HG02571 (cell line): ENCODE measurements at regions not wholly inside any gene's neighbourhood (a gene's known extent, or its start where the extent isn't known, plus 50 kb on each side); places are given as distances from the start of the nearest gene placed in this dataset.

ENCODE experiments used
- ATAC-seq: cut with Tn5 transposase; IDR thresholded peaks from one replicate; pipeline ENCODE4 v1.9.1; 2021; ENCODE audit warnings: mild to moderate bottlenecking, moderate library complexity; ENCODE audit not compliant: unreplicated experiment

DNA sequence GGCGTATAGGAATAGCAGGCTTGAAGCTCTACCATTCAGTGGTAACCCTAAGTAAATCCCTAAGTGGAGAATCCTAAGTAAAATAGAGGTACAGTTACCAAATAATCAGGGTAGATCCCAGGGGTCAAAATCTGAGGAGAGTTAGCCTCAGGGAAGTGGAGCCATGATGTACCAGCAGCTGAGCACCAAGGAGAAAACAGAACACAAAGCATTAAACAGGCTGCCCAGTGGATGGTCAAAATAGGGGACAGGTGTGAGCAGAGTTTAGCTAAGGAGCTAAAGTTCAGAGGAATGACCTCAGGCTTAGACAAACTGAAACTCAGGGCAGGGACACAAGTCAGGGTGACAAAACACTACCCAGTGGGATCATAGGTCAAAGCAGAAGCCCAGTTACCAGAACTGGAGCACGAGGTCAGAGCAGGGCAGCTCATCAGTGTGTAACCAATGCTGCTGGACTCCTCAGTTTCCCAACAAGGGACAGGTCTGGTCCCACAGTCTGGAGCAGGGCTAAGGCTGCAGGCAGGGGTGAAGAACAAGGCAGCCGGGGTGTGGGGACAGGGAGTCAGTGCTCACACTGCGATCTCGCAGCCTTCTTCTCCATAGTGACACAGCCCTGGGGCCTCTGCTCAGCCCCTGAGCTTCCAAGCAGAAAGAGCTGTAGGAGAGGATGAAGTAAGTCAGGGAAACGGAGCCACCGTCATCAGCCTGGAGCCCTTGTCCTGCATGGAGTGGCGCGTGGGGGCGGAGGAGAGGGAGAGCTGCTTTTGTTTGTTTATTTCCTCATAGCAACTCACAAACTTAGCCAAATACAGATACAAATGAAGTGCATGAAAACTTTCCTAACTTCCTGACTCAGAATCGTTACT lies 264.0 kb downstream of the MREG start:
- ATAC-seq: no peak

- no peak for ATAC-seq
These were observed 264.9 kb downstream of the MREG start for GRCh38 chr2:215748446-215748845.

DNA sequence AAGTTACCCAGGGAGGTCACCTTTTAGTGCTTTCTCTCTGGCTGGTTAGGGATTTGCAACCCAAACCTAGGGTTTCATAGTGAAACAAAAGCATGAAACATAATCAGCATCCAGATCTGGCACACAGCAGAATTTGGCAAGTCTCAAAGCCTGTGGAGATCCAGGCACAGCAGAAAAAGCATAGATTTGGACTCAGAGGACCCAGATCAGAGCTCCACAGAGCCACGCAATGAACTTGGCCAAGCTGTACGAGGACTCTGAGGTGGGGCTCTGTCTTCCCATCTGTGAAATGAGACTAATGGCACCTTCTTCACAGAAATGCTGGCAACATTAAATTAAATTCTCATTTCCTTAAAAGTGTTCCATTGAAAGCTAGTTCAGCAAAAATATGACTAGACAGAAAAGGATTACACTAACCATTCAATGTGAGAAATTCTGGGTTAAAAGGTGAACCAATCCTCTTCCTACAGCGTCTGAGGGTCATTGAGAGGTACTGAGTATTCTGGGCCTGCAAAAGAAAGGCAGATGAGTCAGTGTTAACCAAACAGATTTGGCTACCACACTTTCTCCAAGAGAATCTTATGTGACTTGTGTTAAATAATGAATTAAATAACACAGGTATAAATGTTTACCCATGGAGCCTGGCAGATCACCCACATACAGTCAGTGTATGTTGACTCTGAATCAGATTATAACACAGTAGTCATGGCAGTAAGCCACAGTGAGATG lies 266.3 kb downstream of the MREG start:
- no peak for ATAC-seq

GRCh38 chr2:215746226-215746886 lies 267.0 kb downstream of the MREG start:
- no peak for ATAC-seq

GRCh38 chr2:215745331-215745730 lies 268.0 kb downstream of the MREG start:
- no peak for ATAC-seq

GRCh38 chr2:215744514-215744913 lies 268.8 kb downstream of the MREG start:
- no peak for ATAC-seq

GRCh38 chr2:215743066-215743465 lies 270.3 kb downstream of the MREG start:
- ATAC-seq: no peak

DNA sequence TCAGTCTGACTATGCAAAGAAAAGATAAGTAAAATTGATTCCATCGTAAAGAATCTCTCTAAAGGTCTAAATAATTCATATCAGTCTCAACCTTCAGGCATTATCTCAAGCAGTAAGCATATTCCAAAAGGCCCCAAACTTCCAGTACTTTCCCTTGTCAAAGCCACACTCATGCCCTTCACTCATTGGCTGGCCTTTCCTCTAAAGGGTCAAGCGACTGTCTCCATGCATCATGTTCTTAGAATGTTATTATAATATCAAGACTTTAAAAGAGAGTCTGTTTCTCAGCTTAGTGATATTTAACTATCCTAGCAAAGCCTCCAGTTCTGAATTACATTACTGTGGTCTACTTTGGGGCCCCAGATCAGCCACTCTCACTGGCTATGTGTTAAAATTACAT lies 271.3 kb downstream of the MREG start:
- no peak for ATAC-seq

DNA sequence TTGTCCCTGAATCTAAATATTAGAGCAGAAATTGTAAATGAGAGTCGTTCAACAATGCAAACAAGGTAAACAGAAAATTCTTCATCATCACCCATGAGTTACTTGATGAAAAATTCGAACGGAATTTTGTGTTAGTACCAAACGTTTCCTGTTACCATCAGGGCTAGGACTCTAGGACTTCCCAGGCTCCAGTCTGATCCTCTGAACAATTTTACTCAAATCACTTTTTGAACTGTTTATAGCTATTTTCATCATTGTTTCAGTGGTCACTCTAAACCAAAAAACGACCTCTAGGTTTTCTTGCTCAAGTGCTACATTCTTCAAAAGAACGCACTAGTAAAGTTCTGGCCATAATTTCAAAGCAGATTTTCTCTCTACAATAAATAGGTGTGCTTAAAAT lies 273.3 kb downstream of the MREG start:
- ATAC-seq: no peak

GRCh38 chr2:215738351-215738750 lies 275.0 kb downstream of the MREG start:
- no peak for ATAC-seq

GRCh38 chr2:215737477-215737876 lies 275.9 kb downstream of the MREG start:
- ATAC-seq: no peak

GRCh38 chr2:215736653-215737290 lies 276.6 kb downstream of the MREG start:
- ATAC-seq: no peak

DNA sequence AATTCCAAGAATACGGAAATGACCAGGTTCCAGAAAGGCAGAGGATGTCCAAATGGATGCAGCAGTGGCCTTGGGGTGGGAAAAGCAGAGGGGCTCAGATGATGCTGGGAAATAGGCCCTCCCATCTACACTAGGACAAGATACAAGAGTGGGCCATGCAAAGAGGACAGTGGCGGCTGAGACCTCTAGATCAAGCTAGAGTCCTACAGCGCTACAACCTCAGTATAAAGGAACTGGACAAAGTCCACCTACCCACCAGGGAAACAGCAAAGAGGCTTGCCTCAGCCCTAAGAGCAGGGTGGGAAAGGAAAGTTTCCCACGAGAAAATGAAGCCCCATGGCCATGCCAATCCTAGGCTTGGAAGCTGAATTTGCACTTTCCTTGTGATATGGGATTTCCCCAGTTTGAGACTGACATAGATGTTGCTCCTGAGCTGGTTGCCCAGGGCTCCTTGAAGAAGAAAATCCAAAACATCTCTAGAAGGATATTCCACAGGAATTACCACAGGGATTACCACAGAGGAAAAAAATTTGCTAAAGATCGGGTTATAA lies 282.2 kb downstream of the MREG start:
- no peak for ATAC-seq

DNA sequence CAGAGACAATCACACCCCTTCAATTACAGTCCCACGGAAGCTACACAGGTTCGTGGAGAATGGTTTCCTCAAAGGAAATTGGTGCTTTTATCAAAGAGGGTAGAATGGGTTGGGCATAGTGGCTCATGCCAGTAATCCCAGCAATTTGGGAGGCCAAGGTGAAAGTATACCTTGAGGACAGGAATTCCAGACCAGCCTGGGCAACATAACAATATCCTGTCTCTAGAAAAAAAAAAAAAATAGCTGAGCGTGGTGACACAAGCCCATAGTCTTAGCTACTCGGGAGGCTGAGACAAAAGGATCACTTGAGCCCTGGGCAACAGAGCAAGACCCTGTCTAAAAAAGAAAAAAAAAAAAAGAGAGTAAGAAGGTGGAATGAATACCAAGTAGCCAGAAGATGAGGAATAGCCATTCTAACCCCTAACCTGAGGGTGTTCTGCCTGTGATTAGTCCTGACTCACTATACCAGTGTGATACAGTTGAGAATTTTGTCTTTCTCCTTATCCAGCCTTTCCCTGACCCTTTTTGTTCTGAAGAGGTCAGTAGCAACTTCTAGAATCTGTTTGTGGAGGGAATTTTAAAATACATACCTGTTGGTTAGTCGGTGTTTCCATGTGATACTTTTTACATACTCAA lies 283.2 kb downstream of the MREG start:
- no peak for ATAC-seq

GRCh38 chr2:215728504-215729065 lies 284.8 kb downstream of the MREG start:
- ATAC-seq: no peak

- no peak for ATAC-seq
These were observed 285.5 kb downstream of the MREG start for GRCh38 chr2:215727507-215728503.

GRCh38 chr2:215726070-215726469 lies 287.3 kb downstream of the MREG start:
- no peak for ATAC-seq

DNA sequence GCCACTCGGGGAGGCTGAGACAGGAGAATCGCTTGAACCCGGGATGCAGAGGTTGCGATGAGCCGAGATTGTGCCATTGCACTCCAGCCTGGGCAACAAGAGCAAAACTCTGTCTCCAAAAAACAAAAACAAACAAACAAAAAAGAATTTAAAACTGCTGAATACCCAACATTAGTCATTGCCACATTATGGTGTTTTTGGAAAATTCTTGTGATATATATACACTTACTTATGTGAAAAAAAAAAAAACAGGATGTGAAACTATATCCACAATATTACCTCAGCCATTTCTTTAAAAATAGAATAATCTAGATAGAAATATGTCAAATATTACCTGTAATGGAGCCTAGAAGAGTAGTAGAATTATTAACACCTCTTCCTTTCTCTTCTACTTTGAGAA lies 288.3 kb upstream of the FN1 start:
- no peak for ATAC-seq

- ATAC-seq: no peak
These were observed 287.8 kb upstream of the FN1 start for GRCh38 chr2:215723631-215724011.
